Liver (tissue), 8 donors: ENCODE measurements at regions not wholly inside any gene's neighbourhood (a gene's known extent, or its start where the extent isn't known, plus 50 kb on each side); places are given as distances from the start of the nearest gene placed in this dataset.

Source experiments
- DNase-seq: peaks from one replicate; pipeline ENCODE4 v3.0.0-alpha.2; 2017; ENCODE audit warnings: low spot score
- H3K27ac ChIP-seq, 2 donors: one replicate each; pipeline ENCODE4 v1.7.0; 2013; ENCODE audit warnings: inconsistent platforms in 2 of 2, low read length in 2 of 2, control low read depth in 1 of 2, low read depth in 1 of 2, mild to moderate bottlenecking in 1 of 2
- H3K27me3 ChIP-seq, 4 donors: one replicate each; pipeline versions ENCODE4 v1.6.1 to v1.7.0; 2013; ENCODE audit warnings: low read length in 3 of 4, inconsistent platforms in 1 of 4, mild to moderate bottlenecking in 1 of 4, moderate library complexity in 1 of 4; ENCODE audit not compliant: control insufficient read depth in 4 of 4, insufficient read depth in 4 of 4
- H3K36me3 ChIP-seq, 4 donors: one replicate each; pipeline versions ENCODE4 v1.6.1 to v1.7.0; 2013; ENCODE audit warnings: low read length in 3 of 4, mild to moderate bottlenecking in 3 of 4, low read depth in 1 of 4, moderate library complexity in 1 of 4; ENCODE audit not compliant: control insufficient read depth in 4 of 4, insufficient read depth in 3 of 4
- H3K4me1 ChIP-seq, 4 donors: one replicate each; pipeline versions ENCODE4 v1.6.1 to v1.7.0; 2013; ENCODE audit warnings: low read length in 3 of 4, mild to moderate bottlenecking in 3 of 4, moderate library complexity in 1 of 4; ENCODE audit not compliant: control insufficient read depth in 4 of 4, insufficient read depth in 4 of 4
- H3K4me3 ChIP-seq, 3 donors: one replicate each; pipeline versions ENCODE4 v1.6.1 to v1.7.0; 2013; ENCODE audit warnings: low read length in 3 of 3, control low read depth in 1 of 3, low read depth in 1 of 3, mild to moderate bottlenecking in 1 of 3
- H3K9ac ChIP-seq, 2 donors: one replicate each; pipeline ENCODE4 v1.7.0; 2013; ENCODE audit warnings: low read length in 2 of 2, mild to moderate bottlenecking in 2 of 2, moderate library complexity in 2 of 2, control low read depth in 1 of 2, low read depth in 1 of 2
- H3K9me3 ChIP-seq, 4 donors: one replicate each; pipeline versions ENCODE4 v1.6.1 to v1.7.0; 2013; ENCODE audit warnings: low read length in 3 of 4; ENCODE audit not compliant: control insufficient read depth in 4 of 4
- ATF3 ChIP-seq: IDR thresholded peaks from 2 replicates; pipeline ENCODE4 v1.6.1; 2016; ENCODE audit warnings: antibody characterized with exemption
- CTCF ChIP-seq: fragments of 150-350 bp; IDR thresholded peaks from 2 replicates; pipeline ENCODE4 v1.5.1; 2017; ENCODE audit warnings: improper control_type of control experiment, low read depth, low read length; ENCODE audit not compliant: missing input control
- EGR1 ChIP-seq, 2 donors: IDR thresholded peaks; 2 replicates each; pipeline ENCODE4 v1.6.1; 2016 to 2018; ENCODE audit warnings: antibody characterized with exemption in 2 of 2, low read depth in 2 of 2
- FOXA1 ChIP-seq: IDR thresholded peaks from 2 replicates; pipeline ENCODE4 v1.6.1; 2016; ENCODE audit warnings: antibody characterized with exemption
- FOXA2 ChIP-seq: IDR thresholded peaks from 2 replicates; pipeline ENCODE4 v1.6.1; 2016; ENCODE audit warnings: antibody characterized with exemption
- GABPA ChIP-seq, 2 donors: IDR thresholded peaks in 1 of 2; conservative IDR thresholded peaks in 1 of 2; 2 replicates each; pipeline ENCODE4 v1.6.1; 2016; ENCODE audit warnings: antibody characterized with exemption in 2 of 2, mild to moderate bottlenecking in 1 of 2, moderate library complexity in 1 of 2
- HNF4A ChIP-seq, 2 donors: conservative IDR thresholded peaks; 2 replicates each; pipeline ENCODE4 v1.6.1; 2016; ENCODE audit warnings: antibody characterized with exemption in 2 of 2, mild to moderate bottlenecking in 2 of 2
- HNF4G ChIP-seq: IDR thresholded peaks from 2 replicates; pipeline ENCODE4 v1.6.1; 2016; ENCODE audit warnings: antibody characterized with exemption
- JUND ChIP-seq, 2 donors: IDR thresholded peaks; 2 replicates each; pipeline ENCODE4 v1.6.1; 2016; ENCODE audit warnings: antibody characterized with exemption in 2 of 2
- MAX ChIP-seq: IDR thresholded peaks from 2 replicates; pipeline ENCODE4 v1.6.1; 2016; ENCODE audit warnings: antibody characterized with exemption
- NR2F2 ChIP-seq: IDR thresholded peaks from 2 replicates; pipeline ENCODE4 v1.6.1; 2016; ENCODE audit warnings: antibody characterized with exemption
- RAD21 ChIP-seq, 2 donors: IDR thresholded peaks; 2 replicates each; pipeline ENCODE4 v1.6.1; 2016; ENCODE audit warnings: antibody characterized with exemption in 2 of 2, mild to moderate bottlenecking in 2 of 2
- REST ChIP-seq: IDR thresholded peaks from 2 replicates; pipeline ENCODE4 v1.6.1; 2016; ENCODE audit warnings: antibody characterized with exemption, mild to moderate bottlenecking
- RXRA ChIP-seq, 2 donors: IDR thresholded peaks; 2 replicates each; pipeline ENCODE4 v1.6.1; 2017 to 2018; ENCODE audit warnings: antibody characterized with exemption in 2 of 2, mild to moderate bottlenecking in 1 of 2
- SP1 ChIP-seq: IDR thresholded peaks from 2 replicates; pipeline ENCODE4 v1.6.1; 2018; ENCODE audit warnings: antibody characterized with exemption, mild to moderate bottlenecking
- TAF1 ChIP-seq: conservative IDR thresholded peaks from 2 replicates; pipeline ENCODE4 v1.6.1; 2016; ENCODE audit warnings: antibody characterized with exemption, mild to moderate bottlenecking
- ZBTB33 ChIP-seq: IDR thresholded peaks from 2 replicates; pipeline ENCODE4 v1.6.1; 2016; ENCODE audit warnings: antibody characterized with exemption
- WGBS: extraction: QIAGEN DNeasy Blood & Tissue Kit; methylation state at CpG from one replicate; pipeline ENCODE4 v1.1.7; 2013; 5-methylcytosine and 5-hydroxymethylcytosine counted together
- donor health status: healthy.
- donor health status: healthy.
- donor health status: healthy.
- donor health status: healthy.
- donor health status: healthy.

- WGBS: 87% methylated on average over 1 of the region's 1 CpG
- H3K9me3 ChIP-seq: no peaks in the 10 kb centered on the region
- peaks cover 0 to 4% (median 0%) of the 10 kb centered on the region in 4 donors for H3K27me3 ChIP-seq
- H3K36me3 ChIP-seq: no peaks in the 10 kb centered on the region
- H3K9ac ChIP-seq: no peak overlapping the region
- no peak overlapping the region for H3K4me3 ChIP-seq
- H3K27ac ChIP-seq: no peak overlapping the region
- no peak for DNase-seq
- TF ChIP-seq CTCF (no peak), ZBTB33 (no peak), TAF1 (no peak), HNF4G (no peak), JUND (IDR thresholded peaks at IDR 0.05) (no peak), MAX (no peak), GABPA (IDR thresholded peaks at IDR 0.05 in 1 of 2, conservative IDR thresholded peaks at IDR 0.05 in 1 of 2) (no peak), RAD21 (IDR thresholded peaks at IDR 0.05) (no peak), ATF3 (no peak), FOXA2 (no peak), SP1 (no peak), REST (no peak), HNF4A (conservative IDR thresholded peaks at IDR 0.05) (no peak), FOXA1 (no peak)
- H3K4me1 ChIP-seq: no peaks in the 10 kb centered on the region
Observed at GRCh38 chr14:97624985-97625384, 827.8 kb downstream of the VRK1 start.

- Histone ChIP-seq H3K27me3 (peaks cover 0 to 4% (median 2%) of the 10 kb centered on the region in 4 donors), H3K9ac (no peak overlapping the region), H3K4me1 (no peaks in the 10 kb centered on the region), H3K4me3 (no peak overlapping the region), H3K36me3 (no peaks in the 10 kb centered on the region), H3K9me3 (no peaks in the 10 kb centered on the region), H3K27ac (no peak overlapping the region)
- DNase-seq: no peak
- no peak for TF ChIP-seq TAF1
- TF ChIP-seq HNF4A (conservative IDR thresholded peaks at IDR 0.05): no peak
- TF ChIP-seq EGR1 (IDR thresholded peaks at IDR 0.05; ENCODE audit: low read depth in 2 of 2): no peak
- no peak for TF ChIP-seq NR2F2
- no peak for TF ChIP-seq FOXA2
- TF ChIP-seq RXRA (IDR thresholded peaks at IDR 0.05): no peak
- no peak for TF ChIP-seq CTCF
- no peak for TF ChIP-seq HNF4G
- no peak for TF ChIP-seq MAX
- TF ChIP-seq SP1: no peak
- WGBS: 52% methylated on average over 3 of the region's 3 CpGs
Observed at GRCh38 chr14:97625477-97625876, 828.3 kb downstream of the VRK1 start.
